ENCODE measurements at regions not wholly inside any gene's neighbourhood (a gene's known extent, or its start where the extent isn't known, plus 50 kb on each side); places are given as distances from the start of the nearest gene placed in this dataset.

GRCh38 chr2:97348841-97349240, 235.9 kb downstream of the ANKRD36 start:
- TF ChIP-seq CTCF (IDR thresholded peaks at IDR 0.05 in 8 of 11, conservative IDR thresholded peaks at IDR 0.05 in 3 of 11) (no peak), POLR2A (IDR thresholded peaks at IDR 0.05) (no peak)

Data from spleen (tissue), 7 donors.